ENCODE measurements at regions not wholly inside any gene's neighbourhood (a gene's known extent, or its start where the extent isn't known, plus 50 kb on each side); places are given as distances from the start of the nearest gene placed in this dataset.

DNA sequence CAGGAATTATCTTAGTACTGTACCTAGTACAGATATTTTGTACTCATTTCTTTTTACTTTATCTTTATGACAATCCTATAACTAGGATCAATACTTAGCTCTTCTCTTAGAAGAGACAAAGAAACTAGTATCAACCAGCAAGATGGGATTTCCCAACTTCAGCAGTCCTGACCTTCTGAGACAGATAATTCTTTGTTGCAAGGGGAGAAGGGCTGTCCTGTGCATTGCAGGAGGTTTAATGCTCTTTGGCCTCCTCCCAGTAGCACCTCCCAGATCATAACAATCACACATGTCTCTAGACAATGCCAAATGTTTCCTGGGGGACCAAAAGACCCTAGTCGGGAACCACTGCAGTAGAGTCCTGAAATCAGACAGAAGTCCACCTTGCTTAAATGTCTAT lies 424.3 kb upstream of the DMAC1 start:
- Histone ChIP-seq H4K20me1 (ENCODE audit: insufficient read depth) (no peaks in the 10 kb centered on the region), H3K9me2 (ENCODE audit: insufficient read depth, low read length) (no peaks in the 10 kb centered on the region), H3F3A (ENCODE audit: insufficient read depth, low read length, poor library complexity, severe bottlenecking) (no peaks in the 10 kb centered on the region), H3K9ac (ENCODE audit: low read length) (no peak overlapping the region), H3K27me3 (ENCODE audit: insufficient read depth, low read depth, low read length) (no peaks in the 10 kb centered on the region), H3K36me3 (ENCODE audit: insufficient read depth, low read length) (no peaks in the 10 kb centered on the region), H3K27ac (ENCODE audit: low read length) (no peak overlapping the region), H2AFZ (ENCODE audit: low read depth, low read length) (no peak overlapping the region), H3K9me3 (ENCODE audit: low read length) (no peaks in the 10 kb centered on the region), H3K79me2 (replicated peaks; ENCODE audit: insufficient read depth, low read length) (no peaks in the 10 kb centered on the region), H3K4me2 (ENCODE audit: low read length) (no peak overlapping the region), H3K4me3 (ENCODE audit: low read length) (no peak overlapping the region)
- TF ChIP-seq, protein P1, sequence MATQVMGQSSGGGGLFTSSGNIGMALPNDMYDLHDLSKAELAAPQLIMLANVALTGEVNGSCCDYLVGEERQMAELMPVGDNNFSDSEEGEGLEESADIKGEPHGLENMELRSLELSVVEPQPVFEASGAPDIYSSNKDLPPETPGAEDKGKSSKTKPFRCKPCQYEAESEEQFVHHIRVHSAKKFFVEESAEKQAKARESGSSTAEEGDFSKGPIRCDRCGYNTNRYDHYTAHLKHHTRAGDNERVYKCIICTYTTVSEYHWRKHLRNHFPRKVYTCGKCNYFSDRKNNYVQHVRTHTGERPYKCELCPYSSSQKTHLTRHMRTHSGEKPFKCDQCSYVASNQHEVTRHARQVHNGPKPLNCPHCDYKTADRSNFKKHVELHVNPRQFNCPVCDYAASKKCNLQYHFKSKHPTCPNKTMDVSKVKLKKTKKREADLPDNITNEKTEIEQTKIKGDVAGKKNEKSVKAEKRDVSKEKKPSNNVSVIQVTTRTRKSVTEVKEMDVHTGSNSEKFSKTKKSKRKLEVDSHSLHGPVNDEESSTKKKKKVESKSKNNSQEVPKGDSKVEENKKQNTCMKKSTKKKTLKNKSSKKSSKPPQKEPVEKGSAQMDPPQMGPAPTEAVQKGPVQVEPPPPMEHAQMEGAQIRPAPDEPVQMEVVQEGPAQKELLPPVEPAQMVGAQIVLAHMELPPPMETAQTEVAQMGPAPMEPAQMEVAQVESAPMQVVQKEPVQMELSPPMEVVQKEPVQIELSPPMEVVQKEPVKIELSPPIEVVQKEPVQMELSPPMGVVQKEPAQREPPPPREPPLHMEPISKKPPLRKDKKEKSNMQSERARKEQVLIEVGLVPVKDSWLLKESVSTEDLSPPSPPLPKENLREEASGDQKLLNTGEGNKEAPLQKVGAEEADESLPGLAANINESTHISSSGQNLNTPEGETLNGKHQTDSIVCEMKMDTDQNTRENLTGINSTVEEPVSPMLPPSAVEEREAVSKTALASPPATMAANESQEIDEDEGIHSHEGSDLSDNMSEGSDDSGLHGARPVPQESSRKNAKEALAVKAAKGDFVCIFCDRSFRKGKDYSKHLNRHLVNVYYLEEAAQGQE (IDR thresholded peaks at IDR 0.05; ENCODE audit: borderline replicate concordance): no peak

DNA sequence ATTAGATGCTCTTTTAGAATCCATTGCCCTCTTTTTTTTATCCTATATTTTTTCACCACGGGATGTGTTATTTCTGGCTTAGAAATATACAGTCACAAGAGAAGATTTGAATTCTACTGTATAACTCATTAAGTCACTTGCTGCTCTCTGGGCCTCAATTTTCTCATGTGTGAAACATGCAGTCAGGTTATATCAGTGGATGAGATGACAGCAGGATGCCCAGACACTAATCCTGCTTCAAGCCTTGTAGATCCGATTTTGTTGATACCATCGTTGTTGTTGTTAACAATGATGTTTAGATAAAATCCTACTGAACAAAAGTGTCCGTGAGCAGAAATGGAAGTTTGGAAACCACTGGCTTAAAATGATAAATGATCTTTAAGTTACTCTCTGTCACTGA lies 421.9 kb upstream of the DMAC1 start:
- Histone ChIP-seq H3K79me2 (replicated peaks; ENCODE audit: insufficient read depth, low read length) (no peaks in the 10 kb centered on the region), H3K27ac (ENCODE audit: low read length) (peak overlapping the region; percentile 7), H3K4me3 (ENCODE audit: low read length) (no peak overlapping the region), H3K4me2 (ENCODE audit: low read length) (no peak overlapping the region), H3K36me3 (ENCODE audit: insufficient read depth, low read length) (no peaks in the 10 kb centered on the region), H2AFZ (ENCODE audit: low read depth, low read length) (no peak overlapping the region), H3K9me3 (ENCODE audit: low read length) (peaks cover 4% of the 10 kb centered on the region), H4K20me1 (ENCODE audit: insufficient read depth) (no peaks in the 10 kb centered on the region), H3K9ac (ENCODE audit: low read length) (no peak overlapping the region), H3K9me2 (ENCODE audit: insufficient read depth, low read length) (no peaks in the 10 kb centered on the region), H3F3A (ENCODE audit: insufficient read depth, low read length, poor library complexity, severe bottlenecking) (no peaks in the 10 kb centered on the region), H3K27me3 (ENCODE audit: insufficient read depth, low read depth, low read length) (no peaks in the 10 kb centered on the region)
- TF ChIP-seq POLR2AphosphoS5 (IDR thresholded peaks at IDR 0.05): peak; percentile 64
- TF ChIP-seq, protein P2, sequence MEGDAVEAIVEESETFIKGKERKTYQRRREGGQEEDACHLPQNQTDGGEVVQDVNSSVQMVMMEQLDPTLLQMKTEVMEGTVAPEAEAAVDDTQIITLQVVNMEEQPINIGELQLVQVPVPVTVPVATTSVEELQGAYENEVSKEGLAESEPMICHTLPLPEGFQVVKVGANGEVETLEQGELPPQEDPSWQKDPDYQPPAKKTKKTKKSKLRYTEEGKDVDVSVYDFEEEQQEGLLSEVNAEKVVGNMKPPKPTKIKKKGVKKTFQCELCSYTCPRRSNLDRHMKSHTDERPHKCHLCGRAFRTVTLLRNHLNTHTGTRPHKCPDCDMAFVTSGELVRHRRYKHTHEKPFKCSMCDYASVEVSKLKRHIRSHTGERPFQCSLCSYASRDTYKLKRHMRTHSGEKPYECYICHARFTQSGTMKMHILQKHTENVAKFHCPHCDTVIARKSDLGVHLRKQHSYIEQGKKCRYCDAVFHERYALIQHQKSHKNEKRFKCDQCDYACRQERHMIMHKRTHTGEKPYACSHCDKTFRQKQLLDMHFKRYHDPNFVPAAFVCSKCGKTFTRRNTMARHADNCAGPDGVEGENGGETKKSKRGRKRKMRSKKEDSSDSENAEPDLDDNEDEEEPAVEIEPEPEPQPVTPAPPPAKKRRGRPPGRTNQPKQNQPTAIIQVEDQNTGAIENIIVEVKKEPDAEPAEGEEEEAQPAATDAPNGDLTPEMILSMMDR (IDR thresholded peaks at IDR 0.05; ENCODE audit: poor library complexity, severe bottlenecking): no peak
- peak; percentile 69 for TF ChIP-seq EP300 (conservative IDR thresholded peaks at IDR 0.05; ENCODE audit: poor library complexity, severe bottlenecking)

DNA sequence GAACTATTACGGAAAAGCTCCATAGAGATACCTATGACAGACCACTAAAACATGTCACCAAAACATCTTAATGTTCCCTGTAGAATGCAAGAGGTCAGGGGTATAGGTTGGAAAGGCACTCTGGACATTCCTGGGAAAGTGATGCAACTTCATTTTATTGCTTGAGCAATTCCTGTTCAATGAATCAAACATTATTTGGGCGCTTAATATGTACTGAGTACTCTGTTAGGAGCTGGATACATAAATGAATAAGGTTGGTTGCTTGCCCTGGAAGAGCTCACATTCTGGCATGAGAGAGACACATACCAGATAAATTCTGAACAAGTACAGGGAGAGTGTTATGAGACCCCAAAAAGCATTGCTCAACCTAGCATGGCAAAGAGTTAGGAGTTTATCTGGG lies 408.9 kb upstream of the DMAC1 start:
- Histone ChIP-seq H3K36me3 (ENCODE audit: insufficient read depth, low read length) (no peaks in the 10 kb centered on the region), H3K9me2 (ENCODE audit: insufficient read depth, low read length) (no peaks in the 10 kb centered on the region), H3K4me2 (ENCODE audit: low read length) (no peak overlapping the region), H3F3A (ENCODE audit: insufficient read depth, low read length, poor library complexity, severe bottlenecking) (no peaks in the 10 kb centered on the region), H2AFZ (ENCODE audit: low read depth, low read length) (no peak overlapping the region), H3K4me3 (ENCODE audit: low read length) (no peak overlapping the region), H3K27me3 (ENCODE audit: insufficient read depth, low read depth, low read length) (no peaks in the 10 kb centered on the region), H3K9me3 (ENCODE audit: low read length) (no peaks in the 10 kb centered on the region), H3K9ac (ENCODE audit: low read length) (no peak overlapping the region), H3K27ac (ENCODE audit: low read length) (no peak overlapping the region), H3K79me2 (replicated peaks; ENCODE audit: insufficient read depth, low read length) (no peaks in the 10 kb centered on the region), H4K20me1 (ENCODE audit: insufficient read depth) (no peaks in the 10 kb centered on the region)
- no peak for TF ChIP-seq POLR2AphosphoS5 (IDR thresholded peaks at IDR 0.05)
- TF ChIP-seq EZH2 (IDR thresholded peaks at IDR 0.05; ENCODE audit: borderline replicate concordance, insufficient read depth, low read length, poor library complexity, severe bottlenecking): no peak
- TF ChIP-seq TAF1 (IDR thresholded peaks at IDR 0.05; ENCODE audit: low read depth): no peak
- no peak for TF ChIP-seq MXI1 (conservative IDR thresholded peaks at IDR 0.05; ENCODE audit: poor library complexity, severe bottlenecking)
- no peak for TF ChIP-seq SMC3 (conservative IDR thresholded peaks at IDR 0.05; ENCODE audit: poor library complexity)
- TF ChIP-seq EP300 (conservative IDR thresholded peaks at IDR 0.05; ENCODE audit: poor library complexity, severe bottlenecking): no peak
- no peak for TF ChIP-seq RAD21 (conservative IDR thresholded peaks at IDR 0.05)
- TF ChIP-seq, protein P1 (IDR thresholded peaks at IDR 0.05; ENCODE audit: borderline replicate concordance): no peak
- TF ChIP-seq, protein P2 (IDR thresholded peaks at IDR 0.05; ENCODE audit: poor library complexity, severe bottlenecking): no peak
